GM12874 (cell line): ENCODE measurements at regions not wholly inside any gene's neighbourhood (a gene's known extent, or its start where the extent isn't known, plus 50 kb on each side); places are given as distances from the start of the nearest gene placed in this dataset.

Experiments used
- CTCF ChIP-seq: IDR thresholded peaks from 2 replicates; pipeline ENCODE4 v1.5.1; 2011; ENCODE audit warnings: low read depth, mild to moderate bottlenecking, control low read depth, low read length, moderate library complexity; ENCODE audit not compliant: insufficient read depth

- TF ChIP-seq CTCF: no peak
Observed at GRCh38 chr4:103374758-103375157, 176.6 kb upstream of the CENPE start.

- TF ChIP-seq CTCF: no peak
Observed at GRCh38 chr4:103374306-103374705, 176.2 kb upstream of the CENPE start.

- no peak for TF ChIP-seq CTCF
Observed at GRCh38 chr4:103372002-103372558, 173.9 kb upstream of the CENPE start.

GRCh38 chr4:103370336-103370735, 172.2 kb upstream of the CENPE start:
- no peak for TF ChIP-seq CTCF

- no peak for TF ChIP-seq CTCF
Observed at GRCh38 chr4:103365285-103365684, 167.1 kb upstream of the CENPE start.

GRCh38 chr4:103364083-103364482, 165.9 kb upstream of the CENPE start:
- TF ChIP-seq CTCF: no peak

GRCh38 chr4:103361926-103362325, 163.8 kb upstream of the CENPE start:
- TF ChIP-seq CTCF: no peak

GRCh38 chr4:103359900-103360299, 161.8 kb upstream of the CENPE start:
- no peak for TF ChIP-seq CTCF
